H9 (cell line): ENCODE measurements at regions not wholly inside any gene's neighbourhood (a gene's known extent, or its start where the extent isn't known, plus 50 kb on each side); places are given as distances from the start of the nearest gene placed in this dataset.

ENCODE experiments used
- DNase-seq: peaks from one replicate; pipeline ENCODE4 v3.0.0-alpha.2; 2017
- H2AFZ ChIP-seq: one replicate; pipeline ENCODE4 v1.6.1; 2013; ENCODE audit warnings: mild to moderate bottlenecking, low read length, control low read depth, moderate library complexity
- H2AK5ac ChIP-seq: 2 replicates; pipeline ENCODE4 v1.6.1; 2013; ENCODE audit warnings: low read length, control low read depth, mixed read lengths; ENCODE audit not compliant: insufficient read length
- H2BK120ac ChIP-seq: one replicate; pipeline ENCODE4 v1.6.1; 2013; ENCODE audit warnings: low read depth, mild to moderate bottlenecking, low read length, control low read depth, inconsistent platforms; ENCODE audit not compliant: poor library complexity, severe bottlenecking
- H2BK12ac ChIP-seq: 2 replicates; pipeline ENCODE4 v1.6.1; 2013; ENCODE audit warnings: low read length, control low read depth, mixed read lengths, low read depth; ENCODE audit not compliant: insufficient read length
- H2BK15ac ChIP-seq: 2 replicates; pipeline ENCODE4 v1.6.1; 2013; ENCODE audit warnings: low read depth, low read length, control low read depth
- H2BK20ac ChIP-seq: one replicate; pipeline ENCODE4 v1.6.1; 2013; ENCODE audit warnings: low read depth, mild to moderate bottlenecking, low read length, control low read depth, inconsistent platforms; ENCODE audit not compliant: poor library complexity, severe bottlenecking
- H2BK5ac ChIP-seq: 2 replicates; pipeline ENCODE4 v1.6.1; 2013; ENCODE audit warnings: low read length, control low read depth, mixed read lengths; ENCODE audit not compliant: insufficient read length
- H3K14ac ChIP-seq: 2 replicates; pipeline ENCODE4 v1.6.1; 2013; ENCODE audit warnings: low read length, control low read depth; ENCODE audit not compliant: insufficient read depth
- H3K18ac ChIP-seq: 2 replicates; pipeline ENCODE4 v1.6.1; 2013; ENCODE audit warnings: low read depth, mild to moderate bottlenecking, mixed read lengths, low read length, control low read depth; ENCODE audit not compliant: insufficient read length
- H3K23ac ChIP-seq: 2 replicates; pipeline ENCODE4 v1.6.1; 2013; ENCODE audit warnings: low read length, control low read depth, mixed read lengths, low read depth; ENCODE audit not compliant: insufficient read length
- H3K23me2 ChIP-seq: 2 replicates; pipeline ENCODE4 v1.6.1; 2013; ENCODE audit warnings: low read depth, mild to moderate bottlenecking, mixed read lengths, low read length, control low read depth; ENCODE audit not compliant: insufficient read length, poor library complexity, severe bottlenecking
- H3K27ac ChIP-seq: 2 replicates; pipeline ENCODE4 v1.5.1; 2013; ENCODE audit warnings: low read length, control low read depth, mixed read lengths, low read depth; ENCODE audit not compliant: insufficient read length
- H3K27me3 ChIP-seq: 2 replicates; pipeline ENCODE4 v1.6.1; 2013; ENCODE audit warnings: low read length, control low read depth, inconsistent platforms; ENCODE audit not compliant: insufficient read depth
- H3K4ac ChIP-seq: 2 replicates; pipeline ENCODE4 v1.6.1; 2013; ENCODE audit warnings: low read depth, mild to moderate bottlenecking, control low read depth, inconsistent platforms, low read length, moderate library complexity
- H3K4me1 ChIP-seq: 2 replicates; pipeline ENCODE4 v1.6.1; 2013; ENCODE audit warnings: low read length, control low read depth, inconsistent platforms; ENCODE audit not compliant: insufficient read depth
- H3K4me2 ChIP-seq: 2 replicates; pipeline ENCODE4 v1.6.1; 2013; ENCODE audit warnings: low read length, control low read depth, mixed read lengths; ENCODE audit not compliant: insufficient read length, insufficient read depth
- H3K56ac ChIP-seq: 2 replicates; pipeline ENCODE4 v1.6.1; 2013; ENCODE audit warnings: low read depth, mild to moderate bottlenecking, mixed read lengths, low read length, control low read depth; ENCODE audit not compliant: insufficient read length
- H3K79me1 ChIP-seq: 2 replicates; pipeline ENCODE4 v1.6.1; 2013; ENCODE audit warnings: low read depth, mild to moderate bottlenecking, moderate library complexity, low read length, control low read depth, inconsistent platforms; ENCODE audit not compliant: insufficient read depth, poor library complexity, severe bottlenecking
- H3K79me2 ChIP-seq: 2 replicates; pipeline ENCODE4 v1.6.1; 2013; ENCODE audit warnings: low read length, control low read depth, inconsistent platforms; ENCODE audit not compliant: insufficient read depth
- H3K9ac ChIP-seq: 2 replicates; pipeline ENCODE4 v1.6.1; 2013; ENCODE audit warnings: low read length, control low read depth, mixed read lengths; ENCODE audit not compliant: insufficient read length; ENCODE audit errors: extremely low read depth
- H3K9me3 ChIP-seq: one replicate; pipeline ENCODE4 v1.6.1; 2013; ENCODE audit warnings: low read depth, low read length, inconsistent platforms; ENCODE audit not compliant: control insufficient read depth
- H3T11ph ChIP-seq: one replicate; pipeline ENCODE4 v1.6.1; 2013; ENCODE audit warnings: mild to moderate bottlenecking, low read length, control low read depth, inconsistent platforms
- H4K20me1 ChIP-seq: one replicate; pipeline ENCODE4 v1.6.1; 2013; ENCODE audit not compliant: control insufficient read depth, insufficient read length, insufficient read depth
- H4K5ac ChIP-seq: 2 replicates; pipeline ENCODE4 v1.6.1; 2013; ENCODE audit warnings: low read depth, mild to moderate bottlenecking, mixed read lengths, low read length, control low read depth; ENCODE audit not compliant: insufficient read length
- H4K8ac ChIP-seq: replicated peaks from 2 replicates; pipeline ENCODE4 v1.6.1; 2013; ENCODE audit warnings: low read length, control low read depth, mixed read lengths, low read depth; ENCODE audit not compliant: insufficient read length
- H4K91ac ChIP-seq: 2 replicates; pipeline ENCODE4 v1.6.1; 2013; ENCODE audit warnings: low read depth, mild to moderate bottlenecking, moderate library complexity, mixed read lengths, low read length, control low read depth; ENCODE audit not compliant: insufficient read length
- H3K27ac Mint-ChIP-seq, 3 experiments: 2 replicates in 2 of 3; 3 replicates in 1 of 3; pipeline ENCODE4 v1.8.0; 2020 to 2021; ENCODE audit warnings: mixed read lengths in 3 of 3, mild to moderate bottlenecking in 1 of 3, moderate library complexity in 1 of 3
- H3K27me3 Mint-ChIP-seq: 2 replicates; pipeline ENCODE4 v1.8.0; 2021; ENCODE audit warnings: low read depth, mild to moderate bottlenecking, moderate library complexity, mixed read lengths
- H3K36me3 Mint-ChIP-seq, 3 experiments: 2 replicates in 2 of 3; 3 replicates in 1 of 3; pipeline ENCODE4 v1.8.0; 2020 to 2021; ENCODE audit warnings: low read depth in 3 of 3, mixed read lengths in 3 of 3; ENCODE audit not compliant: insufficient read depth in 1 of 3
- H3K4me1 Mint-ChIP-seq, 2 experiments: 2 replicates each; pipeline ENCODE4 v1.8.0; 2020; ENCODE audit warnings: mixed read lengths in 2 of 2
- H3K4me3 Mint-ChIP-seq, 2 experiments: 2 replicates in 1 of 2; 3 replicates in 1 of 2; pipeline ENCODE4 v1.8.0; 2020 to 2021; ENCODE audit warnings: mild to moderate bottlenecking in 2 of 2, mixed read lengths in 2 of 2, moderate library complexity in 1 of 2
- H3K9me3 Mint-ChIP-seq, 2 experiments: 2 replicates in 1 of 2; 3 replicates in 1 of 2; pipeline ENCODE4 v1.8.0; 2020; ENCODE audit warnings: mild to moderate bottlenecking in 2 of 2, mixed read lengths in 2 of 2, moderate library complexity in 1 of 2
- WGBS: extraction: QIAGEN DNeasy Blood & Tissue Kit; methylation state at CpG from one replicate; pipeline ENCODE4 v1.1.7; 2013; ENCODE audit warnings: missing lambda C conversion rate, low lambda C conversion rate, mixed read lengths; ENCODE audit not compliant: insufficient read length; ENCODE audit errors: extremely low coverage; 5-methylcytosine and 5-hydroxymethylcytosine counted together
- TF ChIP-seq, protein P1 (sequence below): fragments of 200-600 bp; sonication (generic); conservative IDR thresholded peaks from 3 replicates; pipeline ENCODE4 v1.8.0; 2021; ENCODE audit warnings: antibody characterized with exemption, mild to moderate bottlenecking

DNA sequence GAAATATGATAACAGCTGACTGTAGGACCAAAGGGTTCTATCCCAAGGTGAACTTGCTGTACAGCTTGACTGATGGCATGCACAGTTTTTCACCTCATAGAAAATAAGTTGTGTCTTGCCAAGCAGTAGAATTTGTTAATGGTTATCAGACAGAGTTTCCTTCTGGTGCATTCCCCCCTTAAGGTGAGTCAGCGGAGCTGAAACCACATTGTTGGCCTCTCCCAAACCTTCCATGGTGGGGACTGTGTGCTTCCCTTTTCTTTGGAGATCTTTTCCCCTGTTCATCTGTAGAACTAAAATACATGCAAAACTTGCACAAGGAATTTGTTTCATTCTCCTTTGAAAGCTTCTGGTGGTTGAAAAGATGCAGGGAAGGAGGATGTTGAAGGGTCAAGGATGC is 179.8 kb downstream of the FGF1 start:
- Histone ChIP-seq H3K18ac (no peak overlapping the region), H3K27ac (no peak overlapping the region), H3K79me1 (no peaks in the 10 kb centered on the region), H3K14ac (no peak overlapping the region), H4K5ac (no peak overlapping the region), H3K9me3 (no peaks in the 10 kb centered on the region), H3K79me2 (no peaks in the 10 kb centered on the region), H2BK120ac (no peak overlapping the region), H3T11ph (no peak overlapping the region), H3K23me2 (no peaks in the 10 kb centered on the region), H4K91ac (no peak overlapping the region), H3K9ac (no peak overlapping the region), H3K23ac (no peak overlapping the region), H2AFZ (no peak overlapping the region), H2BK12ac (no peak overlapping the region), H3K4me1 (no peaks in the 10 kb centered on the region; the same call in 1 of the 2 replicates), H3K4ac (no peak overlapping the region), H3K56ac (no peak overlapping the region), H2AK5ac (no peak overlapping the region), H3K27me3 (no peaks in the 10 kb centered on the region), H4K20me1 (no peaks in the 10 kb centered on the region), H2BK20ac (no peak overlapping the region), H2BK5ac (no peak overlapping the region), H2BK15ac (no peak overlapping the region), H4K8ac (no peak overlapping the region), H3K4me2 (no peak overlapping the region)
- WGBS: no CpG with 5 or more reads among the region's 1 CpG
- TF ChIP-seq, protein P1, sequence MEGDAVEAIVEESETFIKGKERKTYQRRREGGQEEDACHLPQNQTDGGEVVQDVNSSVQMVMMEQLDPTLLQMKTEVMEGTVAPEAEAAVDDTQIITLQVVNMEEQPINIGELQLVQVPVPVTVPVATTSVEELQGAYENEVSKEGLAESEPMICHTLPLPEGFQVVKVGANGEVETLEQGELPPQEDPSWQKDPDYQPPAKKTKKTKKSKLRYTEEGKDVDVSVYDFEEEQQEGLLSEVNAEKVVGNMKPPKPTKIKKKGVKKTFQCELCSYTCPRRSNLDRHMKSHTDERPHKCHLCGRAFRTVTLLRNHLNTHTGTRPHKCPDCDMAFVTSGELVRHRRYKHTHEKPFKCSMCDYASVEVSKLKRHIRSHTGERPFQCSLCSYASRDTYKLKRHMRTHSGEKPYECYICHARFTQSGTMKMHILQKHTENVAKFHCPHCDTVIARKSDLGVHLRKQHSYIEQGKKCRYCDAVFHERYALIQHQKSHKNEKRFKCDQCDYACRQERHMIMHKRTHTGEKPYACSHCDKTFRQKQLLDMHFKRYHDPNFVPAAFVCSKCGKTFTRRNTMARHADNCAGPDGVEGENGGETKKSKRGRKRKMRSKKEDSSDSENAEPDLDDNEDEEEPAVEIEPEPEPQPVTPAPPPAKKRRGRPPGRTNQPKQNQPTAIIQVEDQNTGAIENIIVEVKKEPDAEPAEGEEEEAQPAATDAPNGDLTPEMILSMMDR: no peak
- Mint-ChIP-seq H3K27ac (no peak overlapping the region), H3K27me3 (no peaks in the 10 kb centered on the region), H3K4me1 (peaks cover 13 to 19% of the 10 kb centered on the region in 2 experiments), H3K9me3 (no peaks in the 10 kb centered on the region), H3K36me3 (no peaks in the 10 kb centered on the region), H3K4me3 (no peak overlapping the region)
- no peak for DNase-seq
